ENCODE measurements at regions not wholly inside any gene's neighbourhood (a gene's known extent, or its start where the extent isn't known, plus 50 kb on each side); places are given as distances from the start of the nearest gene placed in this dataset.

- DNase-seq, result no peak
These were observed 348.3 kb upstream of the CDH6 start for GRCh38 chr5:30845194-30845593.

- DNase-seq, result no peak
These were observed 349.9 kb upstream of the CDH6 start for GRCh38 chr5:30843541-30843940.

DNA sequence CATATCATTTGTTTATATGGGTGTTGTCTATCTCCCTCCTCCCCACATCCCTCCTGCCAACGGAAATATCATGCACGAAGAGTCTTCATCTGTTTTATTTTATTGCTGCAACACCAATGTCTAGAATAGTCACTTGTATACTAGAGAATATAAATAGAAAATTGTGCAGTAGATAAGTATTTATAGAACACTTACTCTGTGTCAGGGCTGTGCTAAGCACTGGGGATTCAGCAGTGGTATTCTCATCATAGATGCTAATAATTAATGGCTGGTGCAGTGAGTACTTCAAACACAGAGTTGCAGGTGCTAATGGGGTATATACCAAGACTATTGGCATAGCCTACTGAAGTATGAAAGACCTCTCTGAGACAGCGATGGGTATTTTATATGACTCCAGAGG is 353.5 kb upstream of the CDH6 start:
- no peak for DNase-seq

GRCh38 chr5:30838936-30839496 is 354.5 kb upstream of the CDH6 start:
- DNase-seq, result no peak

DNA sequence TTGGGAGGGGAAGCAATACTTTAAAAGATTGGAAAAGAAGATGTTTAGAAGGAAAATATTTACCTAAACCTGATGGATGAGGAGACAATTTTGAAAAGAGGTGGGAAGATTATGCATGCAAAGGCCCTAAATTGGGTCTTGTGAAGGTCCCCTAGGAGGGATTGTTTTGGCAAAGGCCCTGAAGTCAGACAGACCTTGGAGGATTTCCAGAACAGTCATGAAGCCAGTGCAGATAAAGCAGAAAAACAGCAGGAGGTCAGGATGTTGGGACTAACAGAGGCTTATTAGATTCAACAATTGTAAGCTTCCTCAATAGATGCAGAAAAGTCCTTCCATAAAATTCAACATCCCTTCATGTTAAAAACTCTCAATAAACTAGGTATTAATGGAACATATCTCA is 361.0 kb upstream of the CDH6 start:
- no peak for DNase-seq

- no peak for DNase-seq
These were observed 361.9 kb upstream of the CDH6 start for GRCh38 chr5:30831605-30832004.

- DNase-seq, result no peak
These were observed 362.4 kb upstream of the CDH6 start for GRCh38 chr5:30831123-30831522.

DNA sequence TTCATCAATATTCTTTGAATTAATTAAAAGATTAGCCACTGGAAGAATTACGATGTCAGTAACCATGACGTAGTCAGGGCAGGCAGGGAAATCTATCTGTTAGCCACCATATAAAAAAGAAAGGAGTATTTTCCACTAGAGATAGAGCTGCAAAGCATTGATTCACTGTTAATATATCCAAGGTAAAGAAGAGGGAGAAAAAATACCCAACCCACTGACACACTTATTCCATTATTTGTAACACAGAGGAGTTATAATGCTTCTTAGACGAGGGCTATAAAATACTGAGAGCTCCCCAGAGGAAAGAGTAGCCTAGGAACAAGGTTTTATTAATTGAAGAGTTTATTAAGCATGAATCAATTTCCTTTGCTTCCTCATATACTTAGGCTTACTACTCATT is 382.2 kb upstream of the CDH6 start:
- DNase-seq, result no peak

GRCh38 chr5:30809933-30810332 is 383.6 kb upstream of the CDH6 start:
- DNase-seq, result no peak

- no peak for DNase-seq
These were observed 384.5 kb upstream of the CDH6 start for GRCh38 chr5:30808996-30809395.

DNA sequence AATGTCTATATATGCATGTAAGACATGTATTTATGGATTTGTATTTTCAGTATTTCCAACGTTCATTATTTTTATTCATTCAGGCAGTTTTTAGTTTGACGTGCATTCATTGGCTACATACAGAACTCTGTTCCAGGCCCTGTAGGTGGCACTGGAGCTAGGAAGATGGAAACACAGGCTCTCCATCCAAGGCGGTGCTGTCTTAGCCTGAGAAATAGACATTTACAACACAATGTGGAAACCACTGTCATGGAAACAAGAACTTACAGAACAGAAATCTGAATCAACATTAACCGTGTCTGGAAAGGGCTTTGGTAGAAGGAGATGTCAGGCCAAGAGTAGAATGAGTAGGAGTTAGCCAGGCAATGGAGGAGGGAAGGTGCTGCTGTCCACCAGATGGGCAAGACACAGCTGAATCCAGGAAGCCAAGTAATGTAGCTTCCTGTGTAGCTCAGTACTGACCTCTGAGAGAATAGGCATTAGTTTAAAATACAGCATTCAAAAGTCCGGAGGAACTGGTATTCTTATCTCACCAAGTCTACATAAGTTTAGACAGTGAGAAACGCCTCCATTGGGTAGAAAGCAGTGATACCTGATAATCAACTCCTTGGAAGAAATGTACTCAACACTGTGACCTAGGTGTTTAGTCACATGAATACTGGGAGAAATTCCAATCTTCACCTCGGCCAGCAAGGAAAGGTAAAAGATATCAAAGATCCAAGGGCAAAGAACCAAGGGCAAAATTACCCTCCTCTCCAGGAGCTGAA is 388.6 kb upstream of the CDH6 start:
- no peak for DNase-seq

DNA sequence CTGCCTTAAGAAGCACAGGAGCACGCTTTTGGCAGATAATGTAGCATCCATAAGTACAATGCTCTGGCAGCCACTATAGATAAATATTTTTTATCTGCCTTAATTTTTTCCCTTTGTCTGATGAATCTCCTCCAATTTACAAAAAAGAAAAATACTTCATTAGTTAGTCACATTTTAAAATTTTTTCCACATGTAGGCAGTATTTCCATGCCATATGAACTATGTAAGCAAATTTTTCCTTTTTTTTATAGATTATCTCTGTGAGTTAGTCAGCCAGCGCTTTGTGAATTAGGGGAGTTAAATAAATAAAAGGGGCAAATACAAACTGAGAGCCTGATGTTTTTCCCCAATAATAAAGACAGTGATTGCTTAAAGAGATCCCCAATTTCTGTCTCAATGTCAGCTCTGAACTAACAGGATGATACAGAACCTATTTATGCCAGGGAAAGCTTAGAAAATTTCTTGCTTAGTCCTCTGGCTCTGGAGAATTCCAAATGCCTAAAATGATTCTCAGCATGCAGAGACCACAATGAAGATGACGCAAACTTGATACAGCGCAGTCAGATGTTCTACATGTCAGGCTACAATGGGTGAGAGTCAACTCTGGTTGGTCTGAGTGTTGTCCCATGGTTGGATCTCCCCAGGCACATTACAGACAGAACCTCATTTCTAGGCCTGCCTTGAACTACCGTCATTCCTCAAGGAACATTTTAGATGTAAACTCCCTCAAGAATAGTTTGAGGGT is 390.4 kb upstream of the CDH6 start:
- DNase-seq, result no peak

DNA sequence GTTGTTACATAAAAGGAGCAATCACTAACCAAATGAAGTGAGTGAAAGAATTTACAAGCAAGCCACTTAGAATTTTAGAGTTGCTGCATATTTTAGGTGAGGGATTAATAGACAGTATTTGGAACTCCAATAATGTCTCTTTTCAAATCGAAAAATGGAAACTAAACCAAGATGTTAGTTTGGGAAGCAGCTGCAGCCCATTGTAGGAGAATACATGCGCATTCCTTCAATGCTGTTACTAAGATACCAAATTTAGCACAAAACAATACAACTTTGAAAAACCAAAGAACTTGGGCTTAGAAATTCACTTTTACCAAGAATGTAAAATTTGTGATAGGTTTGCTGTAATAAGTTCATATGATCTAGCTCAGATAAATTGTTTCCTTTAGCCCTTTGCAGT is 411.8 kb upstream of the CDH6 start:
- no peak for DNase-seq

GRCh38 chr5:30768056-30768690 is 425.3 kb upstream of the CDH6 start:
- no peak for DNase-seq

GRCh38 chr5:30765706-30766105 is 427.8 kb upstream of the CDH6 start:
- no peak for DNase-seq

DNA sequence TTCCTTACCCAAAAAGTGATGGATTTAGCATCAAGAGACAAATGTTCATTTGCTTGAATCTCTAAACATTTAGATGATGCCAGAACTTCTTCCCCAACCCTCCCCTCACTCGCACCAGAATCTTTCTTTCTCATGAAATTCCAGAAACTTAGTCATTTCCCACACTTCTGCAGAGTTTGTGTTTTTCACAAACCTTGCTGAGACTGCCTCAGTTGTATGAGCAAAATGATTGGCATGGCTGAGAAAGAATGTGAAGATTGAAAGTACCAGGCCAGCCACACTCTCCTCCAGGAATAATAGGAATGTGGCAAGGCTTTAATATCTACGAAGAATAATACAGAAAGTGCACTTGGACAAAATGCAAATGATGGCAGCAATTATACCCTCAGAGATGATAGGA is 428.3 kb upstream of the CDH6 start:
- DNase-seq, result no peak

GRCh38 chr5:30764704-30765103 is 428.8 kb upstream of the CDH6 start:
- no peak for DNase-seq

DNA sequence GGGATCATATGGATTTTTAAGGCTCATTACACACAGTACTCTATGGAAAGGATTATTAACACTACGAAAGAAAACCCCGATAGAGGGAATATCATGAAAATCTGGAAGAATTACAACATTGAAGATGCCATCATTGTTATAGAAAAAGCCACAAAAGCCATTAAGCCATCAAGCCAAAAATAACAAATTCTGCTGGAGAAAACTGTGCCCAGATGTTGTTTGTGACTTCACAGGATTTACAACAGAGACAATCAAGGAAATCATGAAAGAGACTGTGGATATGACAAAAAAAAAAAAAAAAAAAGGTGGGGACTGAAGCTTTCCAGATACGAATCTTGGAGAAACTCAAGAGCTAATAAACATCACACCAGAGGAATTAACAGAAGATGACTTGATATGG is 433.8 kb upstream of the CDH6 start:
- DNase-seq, result no peak

DNA sequence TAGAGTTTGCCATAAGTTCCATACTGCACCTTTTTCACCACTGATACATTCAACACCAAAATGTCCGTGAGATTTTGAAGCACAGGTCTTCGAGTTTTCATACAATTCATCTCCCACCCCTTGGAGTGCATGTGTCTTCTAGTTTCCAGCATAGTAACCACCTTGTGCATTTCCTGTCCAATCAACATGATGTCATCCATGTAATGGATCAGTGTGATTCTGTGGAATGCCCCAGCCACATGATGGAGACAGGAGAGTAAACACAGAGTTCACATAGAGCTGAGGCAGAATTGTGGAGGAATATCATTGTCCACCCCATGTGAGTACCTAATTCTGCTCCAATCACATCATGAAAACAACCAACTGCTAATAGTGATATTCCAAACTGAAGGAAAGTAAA is 441.5 kb upstream of the CDH6 start:
- DNase-seq, result no peak

- DNase-seq, result no peak
These were observed 443.5 kb upstream of the CDH6 start for GRCh38 chr5:30749971-30750370.

- no peak for DNase-seq
These were observed 446.1 kb upstream of the CDH6 start for GRCh38 chr5:30747412-30747811.

DNA sequence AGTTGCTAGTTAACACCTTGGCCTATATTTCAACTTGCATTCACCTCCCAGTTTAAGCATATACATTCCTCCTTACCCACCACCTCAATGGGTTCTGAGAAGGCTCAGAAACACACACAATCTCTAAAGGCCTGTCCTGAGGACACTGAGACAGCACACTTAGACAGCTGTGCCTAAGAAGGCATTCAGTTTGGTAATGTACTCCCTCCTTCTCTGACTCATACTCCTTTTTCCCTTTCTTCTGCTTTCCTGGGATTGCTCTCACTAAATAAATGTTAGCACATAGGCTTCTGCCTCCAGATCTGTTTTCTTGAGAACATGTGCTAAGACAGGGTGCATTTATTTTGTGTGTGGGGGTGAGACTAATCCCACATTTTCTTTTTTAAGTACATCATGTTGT is 456.8 kb upstream of the CDH6 start:
- DNase-seq, result no peak

- no peak for DNase-seq
These were observed 459.4 kb upstream of the CDH6 start for GRCh38 chr5:30734118-30734517.

DNA sequence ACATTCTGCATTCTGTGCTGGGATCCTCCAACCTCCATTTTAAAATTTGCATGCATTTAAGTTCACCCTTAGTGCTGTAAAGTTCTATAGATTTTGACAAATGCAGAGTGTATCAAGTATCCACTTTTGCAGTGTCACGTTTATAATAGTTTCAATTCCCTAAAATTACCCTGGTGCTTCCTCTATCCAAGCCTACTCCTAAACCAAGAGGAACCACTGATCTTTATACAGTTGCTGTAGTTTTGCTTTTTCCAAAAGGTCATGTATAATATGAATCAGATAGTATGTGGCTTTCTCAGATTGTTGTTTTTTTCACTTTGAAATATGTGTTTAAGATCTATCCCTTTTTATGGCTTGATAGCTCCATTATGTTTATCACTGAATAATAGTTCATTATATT is 468.4 kb upstream of the CDH6 start:
- no peak for DNase-seq
